ENCODE measurements at regions not wholly inside any gene's neighbourhood (a gene's known extent, or its start where the extent isn't known, plus 50 kb on each side); places are given as distances from the start of the nearest gene placed in this dataset.

DNA sequence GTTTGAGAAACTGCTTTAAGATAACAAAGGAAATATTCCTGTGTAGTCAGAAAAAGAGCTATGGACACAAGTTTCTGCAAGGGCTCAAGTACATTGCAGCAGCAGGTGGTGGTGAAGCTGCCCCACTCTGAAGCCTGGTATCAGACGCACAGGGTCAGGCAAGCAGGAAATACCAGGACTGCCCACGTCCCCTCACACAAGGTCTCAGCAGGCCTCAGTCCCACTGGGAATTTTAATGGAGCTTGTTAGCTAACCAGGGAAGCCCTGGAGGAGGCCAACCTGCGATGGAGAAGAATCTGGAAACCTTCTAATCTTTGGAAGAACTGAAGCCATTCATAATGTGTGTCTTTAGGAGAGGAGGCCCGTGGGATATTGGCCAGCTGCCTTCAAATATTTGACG is 168.3 kb downstream of the UXS1 start:
- H2AK5ac ChIP-seq (ENCODE audit: insufficient read length, low read length) = no peak overlapping the region
- no peak overlapping the region for H3K27ac ChIP-seq (ENCODE audit: insufficient read length, low read depth, low read length)
- H2BK120ac ChIP-seq (ENCODE audit: low read depth, low read length, poor library complexity, severe bottlenecking) = no peak overlapping the region
- no peak overlapping the region for H4K8ac ChIP-seq (replicated peaks; ENCODE audit: insufficient read length, low read depth, low read length)
- no peak overlapping the region for H3T11ph ChIP-seq (ENCODE audit: low read length)
- H3K56ac ChIP-seq (ENCODE audit: insufficient read length, low read depth, low read length) = no peak overlapping the region
- no peak overlapping the region for H4K5ac ChIP-seq (ENCODE audit: insufficient read length, low read depth, low read length)
- no peaks in the 10 kb centered on the region for H3K9me3 ChIP-seq (ENCODE audit: control insufficient read depth, low read depth, low read length)
- TF ChIP-seq, protein P1, sequence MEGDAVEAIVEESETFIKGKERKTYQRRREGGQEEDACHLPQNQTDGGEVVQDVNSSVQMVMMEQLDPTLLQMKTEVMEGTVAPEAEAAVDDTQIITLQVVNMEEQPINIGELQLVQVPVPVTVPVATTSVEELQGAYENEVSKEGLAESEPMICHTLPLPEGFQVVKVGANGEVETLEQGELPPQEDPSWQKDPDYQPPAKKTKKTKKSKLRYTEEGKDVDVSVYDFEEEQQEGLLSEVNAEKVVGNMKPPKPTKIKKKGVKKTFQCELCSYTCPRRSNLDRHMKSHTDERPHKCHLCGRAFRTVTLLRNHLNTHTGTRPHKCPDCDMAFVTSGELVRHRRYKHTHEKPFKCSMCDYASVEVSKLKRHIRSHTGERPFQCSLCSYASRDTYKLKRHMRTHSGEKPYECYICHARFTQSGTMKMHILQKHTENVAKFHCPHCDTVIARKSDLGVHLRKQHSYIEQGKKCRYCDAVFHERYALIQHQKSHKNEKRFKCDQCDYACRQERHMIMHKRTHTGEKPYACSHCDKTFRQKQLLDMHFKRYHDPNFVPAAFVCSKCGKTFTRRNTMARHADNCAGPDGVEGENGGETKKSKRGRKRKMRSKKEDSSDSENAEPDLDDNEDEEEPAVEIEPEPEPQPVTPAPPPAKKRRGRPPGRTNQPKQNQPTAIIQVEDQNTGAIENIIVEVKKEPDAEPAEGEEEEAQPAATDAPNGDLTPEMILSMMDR (conservative IDR thresholded peaks at IDR 0.05) = no peak
- H2BK12ac ChIP-seq (ENCODE audit: insufficient read length, low read depth, low read length) = no peak overlapping the region
- H3K4me3 Mint-ChIP-seq = no peak overlapping the region
- H4K91ac ChIP-seq (ENCODE audit: insufficient read length, low read depth, low read length) = no peak overlapping the region
- no peaks in the 10 kb centered on the region for H3K23me2 ChIP-seq (ENCODE audit: insufficient read length, low read depth, low read length, poor library complexity, severe bottlenecking)
- H3K27ac Mint-ChIP-seq = no peak overlapping the region
- H3K27me3 Mint-ChIP-seq (ENCODE audit: low read depth) = peaks cover 1% of the 10 kb centered on the region
- H3K4me2 ChIP-seq (ENCODE audit: insufficient read depth, insufficient read length, low read length) = no peak overlapping the region
- peaks cover 0 to 12% of the 10 kb centered on the region in 2 experiments; a peak in 2 of 4 replicates for H3K4me1 Mint-ChIP-seq
- no peak overlapping the region for H2BK5ac ChIP-seq (ENCODE audit: insufficient read length, low read length)
- no CpG with 5 or more reads among the region's 5 CpGs for WGBS (ENCODE audit: extremely low coverage, insufficient read length, low lambda C conversion rate)
- no peak for DNase-seq
- H3K18ac ChIP-seq (ENCODE audit: insufficient read length, low read depth, low read length) = no peak overlapping the region
- no peaks in the 10 kb centered on the region for H3K4me1 ChIP-seq (ENCODE audit: insufficient read depth, low read length)
- H3K9ac ChIP-seq (ENCODE audit: extremely low read depth, insufficient read length, low read length) = no peak overlapping the region
- H3K27me3 ChIP-seq (ENCODE audit: insufficient read depth, low read length) = no peaks in the 10 kb centered on the region
- H2BK20ac ChIP-seq (ENCODE audit: low read depth, low read length, poor library complexity, severe bottlenecking) = no peak overlapping the region
- no peaks in the 10 kb centered on the region for H3K79me1 ChIP-seq (ENCODE audit: insufficient read depth, low read depth, low read length, poor library complexity, severe bottlenecking)
- no peak overlapping the region for H2BK15ac ChIP-seq (ENCODE audit: low read depth, low read length)
- no peaks in the 10 kb centered on the region; a peak in 2 of 7 replicates for H3K36me3 Mint-ChIP-seq (ENCODE audit: insufficient read depth in 1 of 3, low read depth in 3 of 3)
- H4K20me1 ChIP-seq (ENCODE audit: control insufficient read depth, insufficient read depth, insufficient read length) = no peaks in the 10 kb centered on the region
- no peaks in the 10 kb centered on the region for H3K9me3 Mint-ChIP-seq
- no peak overlapping the region for H3K23ac ChIP-seq (ENCODE audit: insufficient read length, low read depth, low read length)
- no peak overlapping the region for H3K14ac ChIP-seq (ENCODE audit: insufficient read depth, low read length)
- no peaks in the 10 kb centered on the region for H3K79me2 ChIP-seq (ENCODE audit: insufficient read depth, low read length)
- no peak overlapping the region for H2AFZ ChIP-seq (ENCODE audit: low read length)
- H3K4ac ChIP-seq (ENCODE audit: low read depth, low read length) = no peak overlapping the region
